ENCODE measurements at regions not wholly inside any gene's neighbourhood (a gene's known extent, or its start where the extent isn't known, plus 50 kb on each side); places are given as distances from the start of the nearest gene placed in this dataset.

GRCh38 chr14:105837349-105838063 is 311.1 kb downstream of the TMEM121 start:
- H3K36me3 ChIP-seq (replicated peaks; ENCODE audit: control insufficient read depth, insufficient read depth, low read length), result no peaks in the 10 kb centered on the region
- H3K27me3 ChIP-seq (ENCODE audit: control insufficient read depth, insufficient read depth, low read length), result no peaks in the 10 kb centered on the region

GRCh38 chr14:105838107-105838506 is 311.7 kb downstream of the TMEM121 start:
- no peak for DNase-seq
- no peaks in the 10 kb centered on the region for H3K36me3 ChIP-seq (replicated peaks; ENCODE audit: control insufficient read depth, insufficient read depth, low read length)
- no peak overlapping the region for H3K4me3 ChIP-seq (ENCODE audit: insufficient read depth, low read depth, low read length)
- no peaks in the 10 kb centered on the region for H3K27me3 ChIP-seq (ENCODE audit: control insufficient read depth, insufficient read depth, low read length)

More at GRCh38 chr14:105837349-105838063, 311.1 kb downstream of the TMEM121 start:
- H3K4me3 ChIP-seq (ENCODE audit: insufficient read depth, low read depth, low read length), result no peak overlapping the region
- no peak for DNase-seq

- H3K27me3 ChIP-seq (ENCODE audit: control insufficient read depth, insufficient read depth, low read length), result no peaks in the 10 kb centered on the region
- no peak overlapping the region for H3K4me3 ChIP-seq (ENCODE audit: insufficient read depth, low read depth, low read length)
- H3K36me3 ChIP-seq (replicated peaks; ENCODE audit: control insufficient read depth, insufficient read depth, low read length), result no peaks in the 10 kb centered on the region
- DNase-seq, result no peak
Observed at GRCh38 chr14:105838591-105839424, 312.4 kb downstream of the TMEM121 start.

GRCh38 chr14:105839425-105840265 is 313.3 kb downstream of the TMEM121 start:
- H3K4me3 ChIP-seq (ENCODE audit: insufficient read depth, low read depth, low read length), result no peak overlapping the region
- H3K27me3 ChIP-seq (ENCODE audit: control insufficient read depth, insufficient read depth, low read length), result no peaks in the 10 kb centered on the region
- DNase-seq, result no peak
- H3K36me3 ChIP-seq (replicated peaks; ENCODE audit: control insufficient read depth, insufficient read depth, low read length), result no peaks in the 10 kb centered on the region

GRCh38 chr14:105840266-105841021 is 314.1 kb downstream of the TMEM121 start:
- Histone ChIP-seq H3K27me3 (ENCODE audit: control insufficient read depth, insufficient read depth, low read length) (no peaks in the 10 kb centered on the region), H3K4me3 (ENCODE audit: insufficient read depth, low read depth, low read length) (no peak overlapping the region), H3K36me3 (replicated peaks; ENCODE audit: control insufficient read depth, insufficient read depth, low read length) (no peaks in the 10 kb centered on the region)
- DNase-seq, result no peak

GRCh38 chr14:105841022-105842009 is 314.9 kb downstream of the TMEM121 start:
- Histone ChIP-seq H3K27me3 (ENCODE audit: control insufficient read depth, insufficient read depth, low read length) (no peaks in the 10 kb centered on the region), H3K36me3 (replicated peaks; ENCODE audit: control insufficient read depth, insufficient read depth, low read length) (no peaks in the 10 kb centered on the region), H3K4me3 (ENCODE audit: insufficient read depth, low read depth, low read length) (no peak overlapping the region)
- DNase-seq, result no peak

GRCh38 chr14:105842105-105842504 is 315.7 kb downstream of the TMEM121 start:
- Histone ChIP-seq H3K4me3 (ENCODE audit: insufficient read depth, low read depth, low read length) (no peak overlapping the region), H3K36me3 (replicated peaks; ENCODE audit: control insufficient read depth, insufficient read depth, low read length) (no peaks in the 10 kb centered on the region), H3K27me3 (ENCODE audit: control insufficient read depth, insufficient read depth, low read length) (no peaks in the 10 kb centered on the region)
- DNase-seq, result no peak

GRCh38 chr14:105843444-105844046 is 317.2 kb downstream of the TMEM121 start:
- DNase-seq, result peak; percentile 27
- Histone ChIP-seq H3K27me3 (ENCODE audit: control insufficient read depth, insufficient read depth, low read length) (no peaks in the 10 kb centered on the region), H3K36me3 (replicated peaks; ENCODE audit: control insufficient read depth, insufficient read depth, low read length) (no peaks in the 10 kb centered on the region), H3K4me3 (ENCODE audit: insufficient read depth, low read depth, low read length) (no peak overlapping the region)

GRCh38 chr14:105844047-105844630 is 317.8 kb downstream of the TMEM121 start:
- H3K36me3 ChIP-seq (replicated peaks; ENCODE audit: control insufficient read depth, insufficient read depth, low read length), result no peaks in the 10 kb centered on the region
- DNase-seq, result no peak

GRCh38 chr14:105844810-105845724 is 318.7 kb downstream of the TMEM121 start:
- DNase-seq, result peak; percentile 32
- Histone ChIP-seq H3K4me3 (ENCODE audit: insufficient read depth, low read depth, low read length) (no peak overlapping the region), H3K36me3 (replicated peaks; ENCODE audit: control insufficient read depth, insufficient read depth, low read length) (no peaks in the 10 kb centered on the region), H3K27me3 (ENCODE audit: control insufficient read depth, insufficient read depth, low read length) (no peaks in the 10 kb centered on the region)

More at GRCh38 chr14:105844047-105844630, 317.8 kb downstream of the TMEM121 start:
- Histone ChIP-seq H3K27me3 (ENCODE audit: control insufficient read depth, insufficient read depth, low read length) (no peaks in the 10 kb centered on the region), H3K4me3 (ENCODE audit: insufficient read depth, low read depth, low read length) (no peak overlapping the region)

GRCh38 chr14:105845725-105846309 is 319.4 kb downstream of the TMEM121 start:
- Histone ChIP-seq H3K36me3 (replicated peaks; ENCODE audit: control insufficient read depth, insufficient read depth, low read length) (no peaks in the 10 kb centered on the region), H3K27me3 (ENCODE audit: control insufficient read depth, insufficient read depth, low read length) (no peaks in the 10 kb centered on the region), H3K4me3 (ENCODE audit: insufficient read depth, low read depth, low read length) (no peak overlapping the region)
- no peak for DNase-seq
